ENCODE measurements at regions not wholly inside any gene's neighbourhood (a gene's known extent, or its start where the extent isn't known, plus 50 kb on each side); places are given as distances from the start of the nearest gene placed in this dataset.

DNA sequence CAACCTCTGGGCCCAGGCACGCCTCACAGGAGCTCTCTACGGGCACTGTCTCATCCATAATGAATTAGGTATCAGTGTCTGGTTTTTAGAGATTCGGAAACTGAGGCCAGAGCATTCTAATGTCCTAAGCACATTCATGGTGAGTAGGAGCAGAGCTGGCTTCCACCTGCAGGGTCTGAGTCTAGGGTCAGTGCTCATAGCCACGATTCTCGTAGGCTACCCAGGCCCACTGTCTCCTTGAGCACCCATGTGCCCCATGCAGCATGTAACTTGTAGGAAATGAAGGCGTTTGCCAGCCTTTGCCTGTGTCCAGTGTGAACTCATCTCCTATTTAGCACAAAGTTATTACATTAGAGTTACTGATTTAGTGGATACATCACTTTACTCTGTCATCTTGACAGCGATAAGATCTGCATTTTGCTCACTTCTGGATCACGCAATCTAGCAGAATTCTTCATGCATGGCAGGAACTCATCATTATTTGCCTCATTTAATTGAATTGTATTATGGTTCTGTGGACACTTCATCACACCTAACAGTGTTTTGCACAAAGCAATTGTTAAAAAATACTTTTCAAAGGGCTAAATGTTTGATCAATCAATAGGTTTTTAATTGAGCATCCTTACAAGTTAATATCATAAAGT is 205.3 kb upstream of the SULF2 start:
- H3K4me3 Mint-ChIP-seq (ENCODE audit: unreplicated experiment) = no peak overlapping the region
- H3K27me3 Mint-ChIP-seq (ENCODE audit: insufficient read depth, unreplicated experiment) = no peaks in the 10 kb centered on the region
- no peak overlapping the region for H3K27ac Mint-ChIP-seq (ENCODE audit: low read depth, unreplicated experiment)
- no peak for DNase-seq (ENCODE audit: unreplicated experiment)
- no peaks in the 10 kb centered on the region for H3K36me3 Mint-ChIP-seq (ENCODE audit: insufficient read depth, unreplicated experiment)
- intact Hi-C loops (cut with micrococcal nuclease) = no loop called here
- BruUV-seq (replicated peaks) = no TSS peak
- TF ChIP-seq, protein P1, sequence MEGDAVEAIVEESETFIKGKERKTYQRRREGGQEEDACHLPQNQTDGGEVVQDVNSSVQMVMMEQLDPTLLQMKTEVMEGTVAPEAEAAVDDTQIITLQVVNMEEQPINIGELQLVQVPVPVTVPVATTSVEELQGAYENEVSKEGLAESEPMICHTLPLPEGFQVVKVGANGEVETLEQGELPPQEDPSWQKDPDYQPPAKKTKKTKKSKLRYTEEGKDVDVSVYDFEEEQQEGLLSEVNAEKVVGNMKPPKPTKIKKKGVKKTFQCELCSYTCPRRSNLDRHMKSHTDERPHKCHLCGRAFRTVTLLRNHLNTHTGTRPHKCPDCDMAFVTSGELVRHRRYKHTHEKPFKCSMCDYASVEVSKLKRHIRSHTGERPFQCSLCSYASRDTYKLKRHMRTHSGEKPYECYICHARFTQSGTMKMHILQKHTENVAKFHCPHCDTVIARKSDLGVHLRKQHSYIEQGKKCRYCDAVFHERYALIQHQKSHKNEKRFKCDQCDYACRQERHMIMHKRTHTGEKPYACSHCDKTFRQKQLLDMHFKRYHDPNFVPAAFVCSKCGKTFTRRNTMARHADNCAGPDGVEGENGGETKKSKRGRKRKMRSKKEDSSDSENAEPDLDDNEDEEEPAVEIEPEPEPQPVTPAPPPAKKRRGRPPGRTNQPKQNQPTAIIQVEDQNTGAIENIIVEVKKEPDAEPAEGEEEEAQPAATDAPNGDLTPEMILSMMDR (IDR thresholded peaks at IDR 0.05; ENCODE audit: unreplicated experiment) = no peak
- CTCF ChIA-PET = interaction anchor here (0.6 to 0.7 kb wide), 2 partner anchors 10 to 37 kb away, joined by 3 read pairs; no protein-coding TSS in a partner anchor
- no peaks in the 10 kb centered on the region for H3K4me1 Mint-ChIP-seq (ENCODE audit: insufficient read depth, unreplicated experiment)
- POLR2A ChIA-PET = interaction anchor here (0.9 to 2.5 kb wide), 2 partner anchors 13 to 63 kb away, joined by 3 to 8 read pairs; no protein-coding TSS in a partner anchor
- H3K9me3 Mint-ChIP-seq (ENCODE audit: unreplicated experiment) = peaks cover 7% of the 10 kb centered on the region

DNA sequence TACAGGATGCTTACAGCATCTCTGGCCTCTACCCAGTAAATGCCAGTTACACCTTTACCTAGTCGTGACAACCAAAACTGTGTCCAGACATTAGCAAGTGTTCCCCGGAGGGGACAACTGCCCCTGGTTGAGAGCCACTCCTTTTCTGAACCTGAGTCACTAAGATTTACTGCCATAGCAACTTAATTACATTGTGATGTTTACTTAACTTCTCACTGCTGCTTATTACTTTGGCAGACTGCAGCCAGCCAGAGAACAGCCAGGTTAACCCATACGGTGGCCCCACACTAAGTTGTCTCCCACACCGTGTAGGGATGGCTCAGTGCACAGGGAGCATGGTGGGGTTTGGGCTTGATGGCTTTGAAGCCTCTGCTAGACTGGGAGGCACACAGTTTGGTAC is 204.7 kb upstream of the SULF2 start:
- CTCF ChIA-PET = interaction anchor here (0.6 kb wide), 1 partner anchor 9 kb away, joined by 3 read pairs; no protein-coding TSS in a partner anchor
- no peak overlapping the region for H3K4me3 Mint-ChIP-seq (ENCODE audit: unreplicated experiment)
- no peaks in the 10 kb centered on the region for H3K4me1 Mint-ChIP-seq (ENCODE audit: insufficient read depth, unreplicated experiment)
- TF ChIP-seq, protein P1 (IDR thresholded peaks at IDR 0.05; ENCODE audit: unreplicated experiment) = no peak
- H3K9me3 Mint-ChIP-seq (ENCODE audit: unreplicated experiment) = peaks cover 7% of the 10 kb centered on the region
- no TSS peak for BruUV-seq (replicated peaks)
- intact Hi-C loops (cut with micrococcal nuclease) = no loop called here
- peak overlapping the region; percentile 69 for H3K27ac Mint-ChIP-seq (ENCODE audit: low read depth, unreplicated experiment)
- POLR2A ChIA-PET = interaction anchor here (0.9 kb wide), 1 partner anchor 14 kb away, joined by 3 read pairs; no protein-coding TSS in a partner anchor
- no peak for DNase-seq (ENCODE audit: unreplicated experiment)
- H3K27me3 Mint-ChIP-seq (ENCODE audit: insufficient read depth, unreplicated experiment) = no peaks in the 10 kb centered on the region
- H3K36me3 Mint-ChIP-seq (ENCODE audit: insufficient read depth, unreplicated experiment) = no peaks in the 10 kb centered on the region

DNA sequence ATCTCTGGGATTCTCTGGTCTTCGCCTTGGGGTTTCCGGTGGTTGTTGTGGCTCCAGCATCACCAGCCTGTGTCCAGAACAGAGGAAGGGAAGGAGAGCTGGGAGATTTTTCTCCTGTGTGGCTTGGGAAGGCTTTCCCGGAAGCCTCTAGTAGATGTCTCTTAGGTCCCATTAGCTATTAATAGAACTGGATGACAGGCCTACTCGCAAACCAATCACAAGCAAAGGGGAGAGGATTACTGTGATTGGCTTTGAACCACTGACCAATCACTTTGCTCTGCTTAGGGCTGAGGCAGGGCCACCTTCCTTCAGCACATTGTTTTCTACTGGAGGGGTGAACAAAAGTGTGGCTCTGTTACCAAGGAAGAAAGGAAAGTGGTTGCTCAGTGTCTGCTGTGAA is 203.4 kb upstream of the SULF2 start:
- H3K36me3 Mint-ChIP-seq (ENCODE audit: insufficient read depth, unreplicated experiment) = no peaks in the 10 kb centered on the region
- POLR2A ChIA-PET = interaction anchor here (1.5 kb wide), 1 partner anchor 61 kb away, joined by 3 read pairs; no protein-coding TSS in a partner anchor
- no peak overlapping the region for H3K27ac Mint-ChIP-seq (ENCODE audit: low read depth, unreplicated experiment)
- TF ChIP-seq, protein P1 (IDR thresholded peaks at IDR 0.05; ENCODE audit: unreplicated experiment) = no peak
- CTCF ChIA-PET = no interaction called here
- H3K9me3 Mint-ChIP-seq (ENCODE audit: unreplicated experiment) = peaks cover 7% of the 10 kb centered on the region
- intact Hi-C loops (cut with micrococcal nuclease) = no loop called here
- no peak overlapping the region for H3K4me3 Mint-ChIP-seq (ENCODE audit: unreplicated experiment)
- BruUV-seq (replicated peaks) = no TSS peak
- no peaks in the 10 kb centered on the region for H3K27me3 Mint-ChIP-seq (ENCODE audit: insufficient read depth, unreplicated experiment)
- DNase-seq (ENCODE audit: unreplicated experiment) = no peak
- no peaks in the 10 kb centered on the region for H3K4me1 Mint-ChIP-seq (ENCODE audit: insufficient read depth, unreplicated experiment)

DNA sequence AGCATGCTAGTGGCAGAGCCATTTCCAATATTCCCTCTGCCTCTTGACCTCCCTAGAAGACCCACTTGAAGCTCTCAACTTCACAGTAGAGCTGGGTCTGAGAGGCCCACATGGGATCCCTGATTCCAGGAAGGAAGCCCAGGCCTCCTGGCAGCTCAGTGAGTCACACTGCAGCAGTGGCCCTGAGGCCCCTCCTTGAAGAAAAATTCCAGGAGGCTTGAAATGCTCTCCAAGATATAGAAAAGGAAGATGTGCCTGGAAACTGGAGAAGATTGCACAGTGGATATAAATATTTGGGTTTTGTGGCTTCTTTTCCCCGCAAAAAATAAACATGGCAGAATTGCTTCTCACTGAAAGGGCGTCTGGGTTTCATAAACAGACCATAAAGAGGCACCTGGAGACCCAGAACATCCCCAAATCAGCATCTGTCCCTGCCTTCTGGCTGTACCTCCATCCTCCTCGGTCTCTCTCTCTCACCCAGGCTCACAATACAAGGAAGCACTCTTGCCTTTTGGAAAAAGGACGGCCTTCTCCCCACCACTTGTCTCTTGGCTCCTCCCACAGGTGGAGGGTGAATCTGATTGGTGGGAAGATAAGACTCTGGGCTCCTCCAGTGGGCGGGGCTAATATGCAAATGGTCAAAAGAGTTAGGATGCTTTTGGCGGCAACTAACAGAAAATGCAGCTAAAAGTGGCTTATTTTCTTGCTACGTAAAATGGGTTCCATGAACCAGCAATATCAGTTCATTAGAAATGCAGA is 200.0 kb upstream of the SULF2 start:
- Mint-ChIP-seq H3K9me3 (ENCODE audit: unreplicated experiment) (no peaks in the 10 kb centered on the region), H3K4me1 (ENCODE audit: insufficient read depth, unreplicated experiment) (peaks cover 7% of the 10 kb centered on the region), H3K27me3 (ENCODE audit: insufficient read depth, unreplicated experiment) (no peaks in the 10 kb centered on the region), H3K36me3 (ENCODE audit: insufficient read depth, unreplicated experiment) (no peaks in the 10 kb centered on the region), H3K27ac (ENCODE audit: low read depth, unreplicated experiment) (no peak overlapping the region), H3K4me3 (ENCODE audit: unreplicated experiment) (no peak overlapping the region)
- TF ChIP-seq, protein P1 (IDR thresholded peaks at IDR 0.05; ENCODE audit: unreplicated experiment) = no peak
- ChIA-PET POLR2A (no interaction called here), CTCF (interaction anchor here (0.6 to 0.7 kb wide), 2 partner anchors 9 to 321 kb away, joined by 3 read pairs; no protein-coding TSS in a partner anchor)
- intact Hi-C loops (cut with micrococcal nuclease) = no loop called here
- DNase-seq (ENCODE audit: unreplicated experiment) = peak; percentile 48
- BruUV-seq (replicated peaks) = no TSS peak

Measured in MCF 10A (cell line).